Dedifferentiated amniotic fluid mesenchymal stem cell (primary cell): ENCODE measurements at regions not wholly inside any gene's neighbourhood (a gene's known extent, or its start where the extent isn't known, plus 50 kb on each side); places are given as distances from the start of the nearest gene placed in this dataset.
"Not testable (repeated sequence)": the region's sequence is repeated elsewhere in the genome, so short reads cannot be mapped to it uniquely, and the experiment has no call there.

Source experiments
- DNase-seq: peaks from one replicate; pipeline ENCODE4 v3.0.0-alpha.2; 2016; ENCODE audit errors: extremely low spot score

DNA sequence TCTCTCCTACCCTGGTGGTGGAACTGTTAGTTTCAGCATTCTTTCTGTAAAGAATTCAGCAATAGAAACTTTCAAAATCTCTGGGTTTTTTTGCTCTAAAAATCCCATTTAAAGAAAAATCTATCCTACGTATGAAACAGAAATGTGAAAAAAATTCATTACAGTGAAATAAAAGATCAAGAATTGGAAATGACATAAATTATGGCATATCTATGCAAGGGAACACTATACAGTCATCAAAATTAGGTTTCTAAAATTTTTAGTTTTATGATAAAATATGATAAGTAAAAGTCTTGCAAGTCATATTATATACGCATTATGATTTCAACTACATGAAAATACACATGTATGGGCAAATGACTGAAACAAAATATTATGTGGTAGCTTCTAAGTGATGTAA is 342.6 kb downstream of the CETN3 start:
- DNase-seq: no peak

GRCh38 chr5:90056911-90057705 is 352.4 kb downstream of the CETN3 start:
- peak; percentile 14 for DNase-seq

DNA sequence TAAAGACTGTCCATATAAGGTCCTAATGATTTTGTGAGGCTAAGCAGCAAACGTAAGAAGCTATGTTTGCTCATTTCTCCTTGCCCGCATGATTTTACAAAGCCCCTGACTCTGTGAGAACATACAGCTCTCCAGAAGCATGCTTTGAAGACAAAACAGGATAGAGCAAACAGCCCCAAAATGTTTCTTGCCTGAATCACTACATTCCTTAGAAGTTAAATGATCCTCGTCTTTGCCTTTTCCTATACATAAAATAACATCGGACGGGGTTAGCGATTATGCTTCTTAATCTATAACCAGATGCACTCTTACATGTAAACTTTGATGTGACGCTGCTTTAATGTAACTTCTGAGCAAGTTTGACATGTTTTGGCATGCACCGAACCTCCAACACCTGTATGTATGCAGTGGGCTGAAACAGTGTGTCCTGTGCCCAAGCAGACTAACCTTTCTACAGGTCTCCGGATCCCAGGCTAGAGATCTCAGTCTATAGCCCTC is 353.7 kb downstream of the CETN3 start:
- peak; percentile 27 for DNase-seq

- DNase-seq: no peak
These were observed 354.9 kb downstream of the CETN3 start for GRCh38 chr5:90054612-90055011.

DNA sequence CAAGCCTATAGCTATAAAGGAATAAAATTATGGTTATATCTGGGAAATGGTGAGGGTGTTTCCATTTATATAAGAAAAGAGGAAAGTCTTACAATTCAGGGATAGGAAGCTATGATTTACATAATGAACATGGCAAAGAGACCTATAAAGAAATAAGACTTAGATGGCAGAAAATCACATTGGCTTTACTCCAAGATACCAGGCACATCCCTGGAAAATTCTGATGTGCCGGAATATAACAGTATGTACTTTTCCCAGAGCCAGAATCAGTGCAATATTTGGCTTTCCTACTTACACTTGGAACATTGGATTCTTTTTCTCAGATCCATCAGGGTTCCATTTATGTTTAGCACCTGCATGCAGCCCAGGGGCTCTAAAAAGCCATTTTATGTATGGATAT is 357.8 kb downstream of the CETN3 start:
- DNase-seq: no peak

DNA sequence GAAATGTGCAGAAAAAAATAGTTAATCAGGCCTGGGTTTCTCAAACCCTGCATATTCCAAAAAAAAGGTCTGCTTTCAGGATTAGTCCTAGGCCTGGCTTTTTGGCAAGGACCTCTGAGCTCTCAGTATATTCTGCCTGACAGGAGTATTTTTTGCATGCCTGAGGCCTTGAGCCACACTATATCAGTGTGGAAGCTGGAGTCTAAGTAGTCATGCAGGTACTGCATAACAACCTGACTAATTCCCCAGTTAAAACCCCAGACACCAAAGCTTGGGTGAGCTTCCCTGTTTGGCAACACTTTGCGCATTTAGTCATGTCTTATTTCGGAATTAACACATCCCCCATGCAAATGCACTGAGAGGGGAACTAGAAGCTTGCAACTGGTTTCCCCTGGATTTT is 359.5 kb downstream of the CETN3 start:
- no peak for DNase-seq

DNA sequence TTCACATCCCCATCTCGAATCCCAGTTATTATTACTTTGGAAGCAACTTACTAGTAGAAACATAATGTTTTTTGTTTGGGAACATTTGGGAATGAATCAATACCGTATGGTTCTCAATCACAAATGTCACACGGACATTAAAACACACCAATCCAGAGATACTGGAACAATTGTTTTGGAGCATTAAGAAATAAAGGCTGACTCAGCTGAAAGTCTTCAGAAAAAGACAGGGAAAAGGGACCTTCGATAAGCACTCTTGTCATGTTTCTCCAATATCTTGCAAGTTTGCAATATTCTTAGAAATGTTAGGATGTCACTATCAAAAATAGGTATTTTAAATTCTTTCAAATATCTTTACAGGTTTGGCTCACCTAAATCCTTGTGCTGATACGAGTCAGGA is 362.4 kb downstream of the CETN3 start:
- no peak for DNase-seq

GRCh38 chr5:90040082-90040481 is 369.5 kb downstream of the CETN3 start:
- not testable (repeated sequence) for DNase-seq

DNA sequence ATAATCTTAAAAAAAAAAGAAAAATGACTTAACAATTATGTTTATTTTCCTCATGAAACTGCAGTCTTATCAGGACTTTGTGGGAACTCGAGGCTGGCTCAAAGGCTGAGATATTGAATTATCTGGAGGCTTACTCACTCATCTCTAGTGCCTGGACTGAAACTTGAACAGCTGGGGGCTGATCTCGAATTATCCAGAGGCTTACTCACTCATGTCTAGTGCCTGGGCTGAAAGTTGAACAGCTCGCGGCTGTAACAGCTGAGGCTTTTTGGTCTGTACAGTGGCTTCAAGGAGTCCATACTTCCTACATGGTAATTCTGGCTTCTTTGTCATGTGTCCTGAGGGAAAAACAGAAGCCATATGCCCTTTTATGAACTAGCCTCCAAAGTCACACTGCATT is 371.9 kb downstream of the CETN3 start:
- DNase-seq: no peak

- DNase-seq: no peak
These were observed 386.9 kb downstream of the CETN3 start for GRCh38 chr5:90022711-90023053.

DNA sequence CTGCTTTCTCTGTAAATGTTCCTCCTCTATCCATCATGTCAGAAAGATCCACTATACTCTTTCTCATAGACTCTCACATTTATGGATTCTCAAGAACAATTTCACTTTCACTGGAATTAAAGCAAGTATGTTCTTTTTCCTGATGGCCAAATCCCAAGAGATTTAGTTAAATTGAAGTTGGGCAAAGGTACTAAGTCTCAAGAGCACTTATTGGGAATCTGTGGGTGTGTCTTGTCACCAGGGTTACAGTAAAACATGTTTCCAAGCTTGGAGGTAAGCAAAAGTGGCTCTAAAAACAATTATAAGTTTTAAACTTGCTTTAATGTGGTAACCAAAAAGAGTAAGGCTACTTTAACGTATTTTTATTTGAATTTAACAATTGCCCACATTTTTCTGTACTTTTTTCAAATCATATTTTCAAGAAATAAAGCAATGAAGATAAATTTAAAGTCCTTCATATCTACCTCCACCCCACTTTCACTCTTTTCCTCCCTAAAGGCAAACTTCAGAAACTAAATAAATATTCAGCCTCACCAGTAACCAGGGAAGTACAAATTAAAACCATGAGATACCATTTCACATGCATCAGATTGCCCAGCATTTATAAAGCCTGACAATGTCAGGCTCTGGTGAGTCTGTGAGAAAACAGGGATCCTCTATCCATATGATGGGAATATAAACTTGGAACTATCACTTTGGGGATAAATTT is 387.4 kb downstream of the CETN3 start:
- DNase-seq: no peak

GRCh38 chr5:90020575-90021538 is 388.7 kb downstream of the CETN3 start:
- DNase-seq: peak; percentile 83

- no peak for DNase-seq
These were observed 392.3 kb downstream of the CETN3 start for GRCh38 chr5:90017239-90017638.

GRCh38 chr5:90015584-90016018 is 394.0 kb downstream of the CETN3 start:
- peak; percentile 26 for DNase-seq

DNA sequence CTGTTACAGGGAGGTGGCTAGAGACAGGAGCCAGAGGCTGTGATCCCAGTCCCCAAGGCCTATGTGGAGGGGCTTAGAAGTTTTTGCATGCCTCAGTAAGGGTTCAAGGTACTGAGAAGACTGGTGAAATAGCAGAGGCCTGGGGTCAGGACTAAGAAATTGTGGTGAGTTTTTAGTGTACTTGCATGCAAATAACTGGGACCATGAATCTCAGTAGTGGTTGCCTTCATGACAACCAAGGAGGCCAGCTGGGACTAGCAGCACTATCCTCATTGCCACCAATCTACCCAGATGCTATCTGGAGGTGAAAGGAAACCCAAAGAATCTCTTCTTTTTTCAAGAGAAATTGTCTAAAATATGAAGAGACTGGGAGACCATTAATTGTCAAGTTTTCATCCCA is 395.1 kb downstream of the CETN3 start:
- DNase-seq: no peak

GRCh38 chr5:90000351-90000750 is 409.2 kb downstream of the CETN3 start:
- DNase-seq: no peak

GRCh38 chr5:89998519-89999305 is 410.8 kb downstream of the CETN3 start:
- no peak for DNase-seq

DNA sequence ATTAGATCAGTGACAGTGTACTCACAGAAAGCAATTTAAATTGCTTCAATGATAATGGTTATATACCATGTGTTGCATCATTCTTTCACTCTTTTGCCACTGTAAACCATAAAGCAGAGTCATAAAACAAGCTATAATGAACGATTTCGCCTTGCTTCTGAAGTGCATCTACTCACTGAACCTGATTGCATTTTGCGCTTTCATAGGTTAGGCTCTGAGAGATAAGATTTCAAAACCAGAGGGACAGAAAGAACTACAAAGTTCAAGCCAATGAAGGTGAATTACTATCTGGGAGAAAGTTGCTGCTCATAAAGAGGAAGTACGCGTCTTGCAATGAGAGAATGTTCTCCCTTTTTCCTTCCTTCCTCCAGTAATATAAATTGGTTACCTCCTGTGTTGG is 412.7 kb downstream of the CETN3 start:
- DNase-seq: no peak

- DNase-seq: no peak
These were observed 413.2 kb downstream of the CETN3 start for GRCh38 chr5:89996335-89996734.

DNA sequence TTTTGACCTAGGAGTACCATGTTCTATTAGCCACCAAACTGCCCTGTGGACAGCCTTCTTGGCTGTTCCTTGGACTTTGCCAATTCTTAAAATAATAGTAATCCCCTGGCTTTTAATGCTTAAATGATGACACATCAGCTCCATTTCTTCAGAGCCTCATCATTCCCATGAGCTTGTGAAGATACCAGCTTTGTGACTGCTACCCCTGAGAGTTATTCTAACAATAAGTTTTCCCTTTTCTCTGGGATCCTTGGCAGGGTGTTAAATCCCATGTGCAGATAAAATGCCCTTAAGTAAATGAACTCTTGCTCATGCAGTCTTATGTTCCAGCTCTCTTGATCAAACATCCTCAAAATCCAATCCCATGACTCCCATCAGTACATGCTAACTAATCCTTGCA is 415.3 kb downstream of the CETN3 start:
- DNase-seq: no peak

DNA sequence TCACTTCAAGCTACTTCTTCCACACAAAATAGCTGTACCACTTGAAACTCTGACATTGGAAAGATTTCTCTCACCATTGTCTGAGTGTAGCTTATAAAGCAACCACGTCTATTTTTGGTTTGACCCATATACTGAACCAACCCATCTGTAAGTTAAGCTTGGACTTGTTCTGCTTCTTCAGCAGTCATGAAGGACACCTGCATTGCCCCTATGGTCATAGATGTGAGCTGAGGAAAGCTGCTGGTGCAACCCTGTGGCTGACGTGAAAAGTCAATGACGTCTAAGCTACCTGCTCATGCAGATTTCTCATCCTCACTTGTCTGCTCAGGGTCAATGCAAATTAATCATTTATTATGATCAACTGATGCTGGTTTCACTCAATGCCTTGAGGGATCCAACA is 417.4 kb downstream of the CETN3 start:
- no peak for DNase-seq
